ENCODE measurements at regions not wholly inside any gene's neighbourhood (a gene's known extent, or its start where the extent isn't known, plus 50 kb on each side); places are given as distances from the start of the nearest gene placed in this dataset.
"Not testable (repeated sequence)": the region's sequence is repeated elsewhere in the genome, so short reads cannot be mapped to it uniquely, and the experiment has no call there.

DNA sequence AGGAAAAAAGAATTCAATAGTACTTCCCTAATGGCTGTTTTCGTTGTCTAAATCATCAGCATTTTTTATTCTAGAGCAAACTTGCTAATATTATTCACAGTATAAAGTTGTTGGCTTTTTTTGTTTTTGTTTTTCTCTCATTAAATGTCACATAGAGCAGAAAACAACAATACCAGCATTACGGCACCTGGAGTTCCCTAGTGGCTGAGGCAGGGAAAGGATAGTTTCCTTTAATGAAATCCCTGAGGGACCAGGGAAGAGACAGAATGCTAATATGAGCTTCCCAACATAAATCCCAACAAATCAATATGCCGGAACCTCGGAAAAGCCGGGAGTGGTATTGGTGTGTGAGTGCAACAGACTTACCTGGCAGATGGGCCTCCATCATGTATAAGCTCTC lies 235.2 kb upstream of the ASCC3 start:
- DNase-seq, result no peak

DNA sequence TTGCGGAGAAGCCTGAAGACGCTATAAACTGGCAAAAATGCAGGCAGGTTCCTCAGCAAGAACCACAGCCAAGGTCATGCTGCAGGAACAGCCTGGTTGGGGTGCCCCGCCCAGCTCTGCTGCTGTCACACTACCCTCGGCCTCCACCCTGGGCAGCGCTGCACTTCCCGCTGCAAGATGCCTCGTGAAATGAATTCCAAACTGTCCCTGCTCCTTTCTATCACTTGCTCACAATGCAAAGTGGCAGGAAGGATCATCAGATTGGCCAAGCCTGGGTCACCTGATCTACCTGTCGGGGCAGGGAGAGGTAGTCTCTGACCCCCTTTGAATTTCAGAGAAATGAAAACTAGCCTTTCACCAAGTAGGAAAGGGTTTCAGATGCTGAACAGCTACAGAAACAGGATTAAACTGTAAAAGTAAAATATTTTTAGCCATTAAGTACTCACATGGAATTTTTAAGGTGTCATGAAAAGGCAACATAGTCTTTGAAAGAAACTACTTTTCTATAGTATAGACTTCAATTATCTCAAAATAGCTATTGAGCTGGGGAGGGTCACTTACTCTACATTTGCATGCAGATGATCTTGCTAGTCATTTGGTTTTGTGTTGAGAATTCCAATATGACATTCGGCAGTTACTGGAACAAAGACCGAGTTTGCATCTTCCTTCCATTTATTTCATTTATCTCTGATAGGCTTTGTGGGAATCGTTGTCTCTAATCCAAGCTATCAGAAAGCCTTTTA lies 236.4 kb upstream of the ASCC3 start:
- DNase-seq, result no peak

DNA sequence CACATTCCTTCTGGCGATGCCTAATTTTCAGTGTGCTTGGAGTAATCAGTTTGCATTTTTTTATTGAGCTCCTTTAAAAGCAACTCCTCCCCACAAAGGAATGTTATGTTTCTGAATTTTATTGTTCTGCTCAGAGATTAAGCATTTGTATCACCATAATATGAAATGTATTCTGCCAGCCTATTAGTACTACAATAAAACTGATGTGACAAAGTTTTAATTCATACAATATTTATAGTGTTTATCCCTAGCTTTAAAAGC lies 236.9 kb upstream of the ASCC3 start:
- no peak for DNase-seq

DNA sequence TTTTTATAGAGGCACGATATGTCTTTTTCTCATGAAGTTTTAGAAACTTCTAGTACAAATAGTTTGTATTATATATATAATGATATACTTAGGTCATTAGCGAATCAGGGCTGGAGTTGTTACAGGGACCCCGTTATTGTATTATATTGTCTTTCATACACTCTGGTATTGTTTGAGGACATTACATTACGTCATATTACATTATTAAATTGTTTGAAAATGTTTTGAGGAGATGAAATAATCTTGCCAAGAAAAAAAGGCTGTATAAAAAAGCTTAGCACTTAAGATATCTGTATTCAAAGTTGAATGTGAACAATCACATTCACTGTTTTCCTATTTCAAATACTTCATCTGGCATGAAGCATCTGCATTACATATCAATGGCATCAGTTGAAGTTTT lies 239.6 kb upstream of the ASCC3 start:
- no peak for DNase-seq

DNA sequence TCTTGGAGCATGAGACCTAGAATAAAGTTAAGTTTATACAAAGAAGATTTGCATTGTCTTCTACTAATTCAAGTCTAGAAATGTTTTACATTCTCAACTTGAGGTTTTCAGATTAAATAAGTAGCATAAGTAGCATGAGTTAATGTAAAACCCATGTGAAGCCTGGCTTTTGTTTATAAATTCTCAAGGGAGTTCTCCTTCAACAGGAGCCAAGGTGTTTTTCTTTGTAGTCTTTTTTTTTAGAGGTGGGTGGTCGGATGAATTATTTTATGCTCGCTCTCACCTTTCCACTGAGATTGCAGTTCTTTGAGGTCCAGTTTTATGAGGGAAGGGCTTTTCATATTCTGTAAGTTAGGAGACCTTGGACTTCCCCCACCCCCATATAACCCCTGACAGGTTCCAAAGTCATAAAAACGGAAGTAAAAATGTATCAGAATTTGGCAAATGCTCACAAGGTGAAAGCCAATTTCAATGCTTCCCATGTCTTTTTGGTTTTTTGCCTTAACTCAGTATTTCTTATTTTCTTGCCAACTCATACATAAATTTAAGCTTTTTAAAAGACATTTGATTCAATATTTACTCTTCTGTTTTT lies 244.3 kb upstream of the ASCC3 start:
- no peak for DNase-seq

DNA sequence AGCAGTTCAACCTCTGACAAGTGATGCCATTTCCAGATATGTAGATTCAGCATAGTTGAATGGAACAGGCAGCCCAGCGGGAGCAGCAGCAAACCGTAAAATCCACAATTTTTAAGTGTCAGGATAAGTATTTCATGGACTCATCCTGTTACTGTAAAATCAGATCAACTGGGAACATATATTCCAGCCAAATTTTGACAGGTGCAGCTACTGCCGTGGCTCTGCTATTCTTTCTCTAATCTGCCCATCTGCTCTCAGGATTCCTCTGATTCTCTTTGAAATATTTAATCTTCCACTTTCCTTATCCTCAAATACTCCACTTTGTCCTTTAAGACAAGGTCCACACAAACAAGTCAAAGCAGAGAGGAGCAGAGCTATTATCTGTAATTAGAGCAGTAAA lies 245.4 kb upstream of the ASCC3 start:
- DNase-seq, result no peak

DNA sequence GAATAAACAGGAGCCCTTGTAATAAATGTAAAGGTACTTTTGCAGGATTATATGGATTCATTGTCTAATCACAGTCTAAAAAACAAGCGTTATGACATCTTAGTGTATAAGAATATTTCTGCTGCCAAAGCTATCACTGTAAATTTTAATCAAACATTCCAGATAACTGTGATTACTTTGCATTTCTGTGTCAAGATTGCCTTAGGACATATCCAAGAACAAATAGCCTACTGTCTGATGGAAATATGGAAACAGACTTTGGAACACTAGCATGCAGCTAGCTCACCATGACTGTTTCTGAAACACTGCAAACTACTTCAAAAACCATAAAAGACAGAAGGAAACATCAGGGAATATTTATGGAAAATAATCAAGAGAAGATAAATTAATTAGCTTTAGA lies 248.7 kb upstream of the ASCC3 start:
- DNase-seq, result no peak

DNA sequence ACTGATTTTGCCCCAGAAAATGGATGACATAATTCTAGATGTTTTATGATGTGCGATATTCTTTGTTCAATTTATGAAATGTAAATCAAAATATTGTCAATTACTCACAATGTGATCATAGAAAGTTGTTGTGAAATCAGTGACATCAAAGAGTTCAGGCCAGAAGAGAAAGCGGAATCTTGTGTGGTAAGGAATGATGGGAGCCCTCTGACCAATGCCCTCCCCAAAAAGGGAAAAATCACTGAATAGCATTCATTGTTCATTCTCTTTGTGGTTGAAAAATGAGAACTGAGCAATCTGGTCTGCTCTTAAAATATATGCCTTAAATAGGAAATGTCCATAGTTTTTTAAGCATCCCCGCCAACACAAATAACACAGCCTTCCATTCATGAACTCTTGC lies 247.1 kb upstream of the GRIK2 start:
- DNase-seq, result no peak

DNA sequence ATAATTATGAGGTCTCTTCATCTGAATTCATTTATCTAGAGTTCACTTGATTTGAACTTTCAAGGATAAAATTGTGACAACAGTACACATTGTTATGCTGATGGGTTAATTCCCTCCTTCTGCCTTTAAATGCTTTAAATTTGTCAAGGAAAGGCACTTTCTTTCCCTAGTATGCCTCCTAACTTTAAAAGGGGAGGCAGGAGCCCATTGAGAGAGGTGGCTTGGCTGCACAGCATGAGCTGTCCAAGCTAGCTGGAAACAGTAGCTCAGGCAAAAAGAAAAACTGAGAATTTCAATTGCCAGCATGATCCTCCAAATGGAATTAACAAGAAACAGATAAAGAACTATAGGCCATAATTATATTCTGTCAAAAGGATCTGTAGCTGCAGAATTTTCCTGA lies 243.3 kb upstream of the GRIK2 start:
- DNase-seq, result no peak

DNA sequence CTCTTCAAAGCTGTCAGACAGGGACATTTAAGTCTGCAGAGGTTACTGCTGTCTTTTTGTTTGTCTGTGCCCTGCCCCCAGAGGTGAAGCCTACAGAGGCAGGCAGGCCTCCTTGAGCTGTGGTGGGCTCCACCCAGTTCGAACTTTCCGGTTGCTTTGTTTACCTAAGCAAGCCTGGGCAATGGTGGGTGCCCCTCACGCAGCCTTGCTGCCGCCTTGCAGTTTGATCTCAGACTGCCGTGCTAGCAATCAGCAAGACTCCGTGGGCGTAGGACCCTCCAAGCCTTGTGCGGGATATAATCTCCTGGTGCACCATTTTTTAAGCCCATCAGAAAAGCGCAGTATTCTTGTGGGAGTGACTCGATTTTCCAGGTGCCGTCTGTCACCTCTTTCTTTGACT lies 235.9 kb upstream of the GRIK2 start:
- DNase-seq, result not testable (repeated sequence)

DNA sequence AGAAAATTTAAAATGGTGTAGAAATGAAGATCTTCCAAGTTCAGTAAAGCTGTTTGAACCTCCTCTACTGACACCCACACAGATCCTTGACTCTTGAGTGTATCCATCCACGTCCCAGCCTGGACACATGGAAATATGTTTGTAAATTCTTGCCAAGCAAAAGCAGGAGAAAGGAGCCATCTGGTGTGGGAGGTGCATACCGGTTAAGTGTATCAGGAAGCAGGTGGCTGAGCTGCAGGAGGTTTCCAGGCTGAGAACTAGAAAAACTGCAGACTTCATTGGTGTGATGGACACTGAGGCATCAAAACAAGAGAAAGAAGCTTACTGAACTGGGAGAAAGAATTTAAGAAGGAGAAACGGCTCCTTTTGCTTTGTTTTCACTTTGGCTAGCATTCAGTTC lies 229.9 kb upstream of the GRIK2 start:
- DNase-seq, result no peak

DNA sequence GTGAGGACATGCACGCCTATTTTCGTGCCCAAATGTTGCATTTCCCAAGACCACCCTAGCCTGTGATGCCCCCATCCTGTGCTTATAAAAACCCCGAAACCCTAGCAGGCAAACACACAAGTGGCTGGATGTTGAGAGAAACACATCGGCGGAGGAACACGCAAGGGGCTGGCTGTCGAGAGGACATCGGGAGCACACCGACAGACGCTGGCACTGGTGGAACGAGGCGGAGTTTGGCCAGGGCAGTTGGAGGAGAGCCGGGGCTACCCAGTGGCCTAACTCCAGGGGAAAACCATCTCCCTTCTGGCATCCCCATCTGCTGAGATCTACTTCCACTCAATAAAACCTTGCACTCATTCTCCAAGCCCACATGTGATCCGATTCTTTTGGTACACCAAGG lies 225.9 kb upstream of the GRIK2 start:
- DNase-seq, result no peak

DNA sequence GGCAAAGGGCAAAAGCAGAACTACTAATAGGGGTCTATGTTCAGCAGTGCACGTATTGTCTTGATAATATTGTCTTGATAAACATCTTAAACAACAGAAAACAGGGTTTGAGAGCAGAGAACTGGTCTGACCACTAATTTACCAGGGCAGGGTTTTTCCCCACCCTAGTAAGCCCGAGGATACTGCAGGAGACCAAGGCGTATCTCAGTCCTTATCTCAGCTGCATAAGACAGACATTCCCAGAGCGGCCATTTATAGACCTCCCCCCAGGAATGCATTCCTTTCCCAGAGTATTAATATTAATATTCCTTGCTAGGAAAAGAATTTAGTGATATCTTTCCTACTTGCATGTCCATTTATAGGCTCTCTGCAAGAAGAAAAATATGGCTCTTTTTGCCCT lies 222.5 kb upstream of the GRIK2 start:
- DNase-seq, result not testable (repeated sequence)

DNA sequence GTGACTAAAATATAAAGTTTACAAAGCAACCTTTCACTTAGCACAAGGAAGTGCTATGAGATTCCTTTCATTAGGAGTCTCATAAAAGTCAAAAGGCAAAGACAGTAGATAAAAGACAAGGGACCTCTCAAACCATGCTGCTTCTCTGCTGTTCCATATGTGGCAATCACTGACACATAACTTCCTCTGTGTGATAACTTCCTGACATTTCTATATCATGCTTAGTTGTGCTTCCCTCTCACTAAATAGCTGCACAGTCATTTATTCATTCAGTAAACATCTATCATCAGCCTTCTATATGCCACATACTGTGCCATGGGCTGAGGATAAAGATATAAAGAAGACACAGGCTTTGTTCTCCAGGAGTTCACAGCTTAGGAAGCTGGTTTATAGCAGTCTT lies 214.8 kb upstream of the GRIK2 start:
- DNase-seq, result no peak

DNA sequence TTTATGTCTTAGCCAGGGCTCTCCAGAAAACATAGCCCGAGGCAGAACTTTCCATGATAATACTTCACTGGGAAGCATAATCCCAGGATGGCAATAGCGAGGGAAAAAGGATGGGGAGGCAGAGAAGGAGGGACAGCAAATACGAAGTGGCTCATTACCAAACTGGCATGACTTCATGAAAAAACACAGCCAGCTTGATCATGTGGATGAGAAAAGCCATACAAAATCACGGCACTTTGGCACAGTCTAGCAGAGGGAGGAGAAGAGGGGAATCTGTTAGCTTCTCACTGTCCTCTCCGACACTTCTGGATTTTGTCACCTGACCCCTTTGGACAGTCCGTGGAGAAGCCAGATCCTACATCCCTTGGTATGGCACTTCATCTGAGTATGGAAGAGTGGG lies 212.5 kb upstream of the GRIK2 start:
- no peak for DNase-seq

DNA sequence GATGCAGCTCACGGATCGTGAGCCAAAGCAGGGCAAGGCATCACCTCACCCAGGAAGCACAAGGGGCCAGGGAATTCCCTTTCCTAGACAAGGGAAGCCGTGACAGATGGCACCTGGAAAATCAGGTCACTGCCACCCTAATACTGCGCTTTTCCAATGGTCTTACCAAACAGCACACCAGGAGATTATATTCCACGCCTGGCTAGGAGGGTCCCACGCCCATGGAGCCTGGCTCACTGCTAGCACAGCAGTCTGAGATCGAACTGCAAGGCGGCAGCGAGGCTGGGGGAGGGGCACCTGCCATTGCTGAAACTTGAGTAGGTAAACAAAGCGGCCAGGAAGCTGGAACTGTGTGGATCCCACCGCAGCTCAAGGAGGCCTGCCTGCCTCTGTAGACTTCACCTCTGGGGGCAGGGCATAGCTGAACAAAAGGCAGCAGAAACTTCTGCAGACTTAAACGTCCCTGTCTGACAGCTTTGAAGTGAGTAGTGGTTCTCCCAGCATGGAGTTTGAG lies 205.2 kb upstream of the GRIK2 start:
- not testable (repeated sequence) for DNase-seq

DNA sequence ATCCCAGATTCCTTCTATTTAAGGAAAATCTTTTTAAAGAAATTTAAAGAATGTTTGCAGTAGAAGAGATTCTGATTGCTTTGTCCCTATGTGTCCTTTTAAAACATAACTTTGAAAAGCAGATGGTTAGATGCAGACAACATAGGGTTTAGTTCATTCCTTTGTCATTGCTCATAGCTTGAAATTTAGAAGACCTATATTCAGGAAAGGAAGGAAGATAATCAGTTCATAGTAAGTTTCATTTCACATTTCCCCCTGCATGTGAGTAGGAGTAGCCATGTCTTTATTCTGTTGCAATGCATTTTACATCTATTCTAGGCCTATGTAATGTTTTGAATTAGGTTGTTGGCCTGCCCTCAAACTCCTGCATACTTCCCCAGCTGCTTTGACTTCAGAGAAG lies 197.9 kb upstream of the GRIK2 start:
- no peak for DNase-seq

DNA sequence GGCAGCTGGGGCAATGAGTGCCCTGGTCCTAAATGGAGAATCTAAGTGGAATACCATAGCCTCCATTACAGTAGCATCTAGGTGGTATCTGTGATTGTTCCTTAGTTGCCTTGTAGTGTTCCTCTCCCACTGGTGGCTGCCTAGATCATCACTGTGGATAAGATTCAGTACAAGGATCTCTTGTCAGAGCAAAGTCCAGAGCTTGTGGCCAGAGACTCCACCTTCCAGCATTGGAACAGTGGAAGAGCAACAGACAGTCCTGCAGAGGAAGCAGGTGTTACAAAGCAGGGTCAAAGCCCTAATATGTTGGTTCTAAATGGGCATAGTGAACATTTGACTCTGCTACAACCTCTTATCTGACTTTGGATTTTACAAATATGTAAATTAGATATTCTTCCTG lies 194.1 kb upstream of the GRIK2 start:
- no peak for DNase-seq

DNA sequence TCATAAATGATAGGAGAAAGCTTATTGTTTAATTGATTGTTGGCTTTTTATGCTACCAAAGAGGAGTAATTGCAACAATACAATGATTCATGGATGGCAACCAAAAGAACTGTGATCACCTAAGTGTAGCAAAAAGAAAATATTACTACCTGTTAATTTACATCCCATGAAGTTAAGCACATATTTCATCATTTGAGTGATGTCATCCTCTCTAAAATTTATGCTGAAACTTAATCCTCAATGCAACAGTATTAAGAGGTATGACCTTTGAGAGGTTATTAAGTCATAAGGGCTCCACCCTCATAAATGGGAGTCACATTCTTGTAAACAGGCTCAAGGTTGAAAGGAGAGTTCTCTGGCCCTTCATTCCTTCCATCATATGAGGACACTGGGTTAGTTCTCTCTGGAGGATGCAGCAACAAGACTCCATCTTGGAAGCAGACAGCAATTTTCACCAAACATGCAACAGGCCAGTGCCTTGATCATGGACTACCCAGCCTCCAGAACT lies 190.6 kb upstream of the GRIK2 start:
- no peak for DNase-seq

DNA sequence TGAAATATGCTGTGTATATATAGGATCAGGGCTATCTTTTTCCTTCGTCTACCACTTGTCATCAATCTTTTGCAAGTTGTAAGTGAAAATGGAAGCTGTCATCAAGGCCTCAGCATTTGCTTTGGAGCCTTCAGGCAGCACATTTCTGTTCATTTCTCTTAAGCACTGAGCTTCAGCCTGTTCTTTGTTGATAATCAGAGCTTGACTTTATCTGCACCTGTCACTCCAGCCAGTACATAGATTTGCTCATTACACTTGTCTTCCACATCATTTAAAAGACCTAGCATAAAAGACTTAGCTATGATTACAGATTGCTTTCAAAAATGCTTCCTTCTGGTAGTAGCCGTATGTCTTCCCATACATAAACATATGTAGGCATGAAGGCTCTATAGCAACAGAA lies 189.8 kb upstream of the GRIK2 start:
- no peak for DNase-seq

DNA sequence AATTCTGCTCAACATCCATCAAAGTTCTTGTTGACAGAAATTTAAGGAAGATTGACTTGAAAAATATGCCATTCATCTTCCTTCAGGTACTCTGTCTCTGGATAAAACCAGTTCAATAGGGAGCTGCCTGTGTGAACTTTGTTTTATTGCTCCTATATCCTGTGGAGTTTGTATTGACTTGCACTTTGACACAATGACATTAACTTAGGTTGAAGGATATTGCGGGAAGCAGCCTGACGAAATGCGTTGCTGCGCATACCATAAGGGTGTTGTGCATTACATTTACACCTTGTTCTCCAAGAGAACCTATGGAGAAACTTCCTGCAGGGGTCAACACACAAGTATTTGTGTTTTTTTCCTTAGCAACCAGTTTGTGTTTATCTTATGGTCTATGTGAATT lies 185.4 kb upstream of the GRIK2 start:
- no peak for DNase-seq

DNA sequence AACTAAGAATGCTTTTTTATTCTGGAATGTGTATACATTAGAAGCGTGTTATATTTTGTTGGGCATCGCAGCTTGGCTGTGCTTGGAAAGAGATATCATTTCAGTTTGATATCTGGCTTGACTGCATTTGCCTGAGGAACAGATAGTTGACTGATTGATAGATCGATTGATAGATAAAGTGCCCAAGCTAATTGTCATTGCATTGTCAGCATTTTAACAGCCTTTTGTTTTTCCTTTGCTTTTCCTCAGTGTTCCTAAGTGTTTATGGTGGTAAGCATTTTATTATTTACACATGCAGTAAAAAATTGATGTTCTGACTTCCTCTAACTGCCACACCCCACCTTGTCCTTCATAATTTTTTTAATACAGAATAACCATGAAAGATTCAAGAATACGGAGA lies 180.9 kb upstream of the GRIK2 start:
- DNase-seq, result no peak

DNA sequence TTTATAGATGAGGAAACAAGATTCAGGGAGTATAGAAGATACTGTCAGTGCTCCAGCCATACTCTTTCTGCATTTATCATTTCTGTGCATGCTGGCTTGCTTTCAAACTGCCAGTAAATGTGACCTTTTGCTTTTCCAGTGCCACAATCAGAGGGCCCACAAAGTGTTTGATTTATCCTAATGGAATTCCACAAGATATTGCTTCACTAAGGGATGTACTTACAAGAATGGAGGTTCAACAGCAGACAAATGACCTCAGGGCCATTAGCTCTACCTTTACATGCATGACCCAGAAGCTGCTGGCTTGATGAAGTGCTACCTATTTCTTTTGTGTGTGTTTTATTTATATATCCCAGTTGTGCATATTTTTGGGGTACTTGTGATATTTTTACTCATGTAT lies 171.5 kb upstream of the GRIK2 start:
- no peak for DNase-seq

DNA sequence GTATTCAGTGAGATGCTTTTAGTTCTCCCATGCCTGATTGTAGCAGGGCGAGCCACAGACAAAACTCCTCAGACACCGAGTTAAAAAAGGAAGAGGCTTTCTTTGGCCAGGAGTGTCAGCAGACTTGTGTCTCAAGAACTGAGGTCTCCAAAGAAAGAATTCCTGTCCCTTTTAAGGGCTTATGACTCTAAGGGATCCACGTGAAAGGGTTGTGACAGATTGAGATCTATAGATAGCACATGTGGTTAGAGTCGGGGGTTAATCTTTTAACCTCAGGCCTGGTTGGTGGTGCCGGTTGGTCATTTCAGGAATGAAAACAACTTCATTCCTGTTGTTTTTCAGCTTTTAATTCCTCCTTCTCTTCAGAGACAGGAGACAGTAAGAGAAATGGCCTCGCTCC lies 168.8 kb upstream of the GRIK2 start:
- no peak for DNase-seq

DNA sequence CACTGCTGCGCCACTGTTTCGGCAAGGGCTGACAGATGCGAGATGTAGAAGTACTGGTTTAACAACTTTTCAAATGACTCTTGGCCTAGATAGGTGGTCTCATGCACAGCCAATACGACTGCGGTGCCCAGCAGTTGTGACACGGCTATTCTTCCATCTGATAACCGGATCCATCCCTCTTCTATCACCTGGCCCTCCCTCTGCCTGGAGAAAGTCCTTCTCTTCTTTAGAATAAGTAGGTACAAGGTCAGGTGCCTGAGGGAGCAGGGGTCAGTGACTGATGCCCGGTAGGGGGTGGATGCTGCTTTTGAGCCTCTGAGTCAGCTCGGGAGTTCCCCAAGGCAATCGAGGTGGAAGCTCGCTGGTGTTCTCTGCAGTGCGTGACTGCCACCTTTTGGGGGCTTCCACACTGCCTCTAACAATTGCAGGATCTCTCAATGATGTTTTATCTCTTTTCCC lies 166.8 kb upstream of the GRIK2 start:
- DNase-seq, result no peak
